H1 (cell line): ENCODE measurements at regions not wholly inside any gene's neighbourhood (a gene's known extent, or its start where the extent isn't known, plus 50 kb on each side); places are given as distances from the start of the nearest gene placed in this dataset.

ENCODE experiments used
- CBX5 ChIP-seq: fragments of 300-800, 300-1000 bp; sonication (generic); IDR thresholded peaks from 2 replicates; pipeline ENCODE4 v1.7.1; 2016; ENCODE audit warnings: antibody characterized with exemption, low read length, low read depth
- CTBP2 ChIP-seq: IDR thresholded peaks from 2 replicates; pipeline ENCODE4 v1.7.0; 2011; ENCODE audit warnings: borderline replicate concordance, mild to moderate bottlenecking, moderate library complexity, mixed read lengths, low read length; ENCODE audit not compliant: insufficient read depth, insufficient read length
- CTCF ChIP-seq, 3 experiments: IDR thresholded peaks; 1 replicate in 2 of 3; 2 replicates in 1 of 3; pipeline versions ENCODE4 v1.5.1 to v1.6.1; 2011; ENCODE audit warnings: low read length in 3 of 3, mild to moderate bottlenecking in 3 of 3, inconsistent platforms in 2 of 3, low read depth in 1 of 3, moderate library complexity in 1 of 3; ENCODE audit not compliant: insufficient read depth in 1 of 3; ENCODE audit errors: control extremely low read depth in 1 of 3
- NRF1 ChIP-seq: IDR thresholded peaks from 2 replicates; pipeline ENCODE4 v1.6.1; 2011; ENCODE audit warnings: mild to moderate bottlenecking, low read depth, low read length, improper control_type of control experiment
- SRF ChIP-seq: IDR thresholded peaks from 2 replicates; pipeline ENCODE4 v1.6.1; 2011; ENCODE audit warnings: mild to moderate bottlenecking, low read depth, low read length, moderate library complexity
- SUZ12 ChIP-seq: fragments of 200-600 bp; sonication (generic); IDR thresholded peaks from 2 replicates; pipeline ENCODE4 v1.6.1; 2012; ENCODE audit warnings: mild to moderate bottlenecking, inconsistent platforms, low read length, moderate library complexity, mixed read lengths
- TF ChIP-seq, protein P1 (sequence below): IDR thresholded peaks from 2 replicates; pipeline ENCODE4 v1.6.1; 2011; ENCODE audit warnings: low read depth, mild to moderate bottlenecking, low read length; ENCODE audit not compliant: insufficient read depth

- TF ChIP-seq NRF1: no peak
- TF ChIP-seq CTBP2: no peak
- TF ChIP-seq CBX5: no peak
- TF ChIP-seq, protein P1, sequence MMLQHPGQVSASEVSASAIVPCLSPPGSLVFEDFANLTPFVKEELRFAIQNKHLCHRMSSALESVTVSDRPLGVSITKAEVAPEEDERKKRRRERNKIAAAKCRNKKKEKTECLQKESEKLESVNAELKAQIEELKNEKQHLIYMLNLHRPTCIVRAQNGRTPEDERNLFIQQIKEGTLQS: no peak
- no peak for TF ChIP-seq SRF
- TF ChIP-seq SUZ12: no peak
- TF ChIP-seq CTCF (IDR thresholded peaks at IDR 0.05; ENCODE audit: control extremely low read depth in 1 of 3, insufficient read depth in 1 of 3, low read depth in 1 of 3, low read length in 3 of 3): no peak
Observed at GRCh38 chr4:178823673-178824295, 1381.5 kb upstream of the AGA start (continued).
